PC-3 (cell line): ENCODE measurements at regions not wholly inside any gene's neighbourhood (a gene's known extent, or its start where the extent isn't known, plus 50 kb on each side); places are given as distances from the start of the nearest gene placed in this dataset.

Experiments
- EZH2 ChIP-seq: fragments of 300-600 bp; sonication (generic); IDR thresholded peaks from one replicate; pipeline ENCODE4 v1.6.1; 2017; ENCODE audit warnings: antibody characterized with exemption, mild to moderate bottlenecking, low read length; ENCODE audit not compliant: unreplicated experiment
- EZH2phosphoT487 ChIP-seq: fragments of 300-600 bp; sonication (generic); IDR thresholded peaks from 2 replicates; pipeline ENCODE4 v1.6.1; 2018; ENCODE audit warnings: mild to moderate bottlenecking, antibody characterized with exemption, low read length, borderline replicate concordance
- TF ChIP-seq, protein P1 (sequence below): fragments of 300-600 bp; sonication (generic); conservative IDR thresholded peaks from 2 replicates; pipeline ENCODE4 v1.5.1; 2017; ENCODE audit warnings: antibody characterized with exemption, low read depth, mild to moderate bottlenecking, low read length

DNA sequence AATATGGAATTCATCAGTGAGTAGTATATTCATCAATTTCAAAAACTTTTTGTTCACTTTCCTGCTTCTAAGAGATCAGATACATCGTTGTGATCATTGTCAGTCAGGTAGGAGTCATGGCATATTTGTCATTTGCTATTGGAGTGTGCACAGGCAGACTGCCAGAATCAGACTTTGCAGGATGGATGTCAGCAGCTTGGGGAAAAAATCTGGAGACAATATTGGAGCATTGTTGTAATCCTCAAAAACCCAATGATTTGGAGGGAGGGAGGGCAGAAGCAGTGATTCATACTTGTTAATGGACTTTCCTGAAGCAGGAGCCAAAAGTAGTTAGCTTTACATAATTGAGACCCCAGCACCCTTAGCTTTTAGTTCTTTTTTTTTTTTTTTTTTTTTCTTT, 59.6 kb upstream of the DRP2 start:
- TF ChIP-seq, protein P1, sequence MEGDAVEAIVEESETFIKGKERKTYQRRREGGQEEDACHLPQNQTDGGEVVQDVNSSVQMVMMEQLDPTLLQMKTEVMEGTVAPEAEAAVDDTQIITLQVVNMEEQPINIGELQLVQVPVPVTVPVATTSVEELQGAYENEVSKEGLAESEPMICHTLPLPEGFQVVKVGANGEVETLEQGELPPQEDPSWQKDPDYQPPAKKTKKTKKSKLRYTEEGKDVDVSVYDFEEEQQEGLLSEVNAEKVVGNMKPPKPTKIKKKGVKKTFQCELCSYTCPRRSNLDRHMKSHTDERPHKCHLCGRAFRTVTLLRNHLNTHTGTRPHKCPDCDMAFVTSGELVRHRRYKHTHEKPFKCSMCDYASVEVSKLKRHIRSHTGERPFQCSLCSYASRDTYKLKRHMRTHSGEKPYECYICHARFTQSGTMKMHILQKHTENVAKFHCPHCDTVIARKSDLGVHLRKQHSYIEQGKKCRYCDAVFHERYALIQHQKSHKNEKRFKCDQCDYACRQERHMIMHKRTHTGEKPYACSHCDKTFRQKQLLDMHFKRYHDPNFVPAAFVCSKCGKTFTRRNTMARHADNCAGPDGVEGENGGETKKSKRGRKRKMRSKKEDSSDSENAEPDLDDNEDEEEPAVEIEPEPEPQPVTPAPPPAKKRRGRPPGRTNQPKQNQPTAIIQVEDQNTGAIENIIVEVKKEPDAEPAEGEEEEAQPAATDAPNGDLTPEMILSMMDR, result no peak
- no peak for TF ChIP-seq EZH2
- no peak for TF ChIP-seq EZH2phosphoT487
